ENCODE measurements at regions not wholly inside any gene's neighbourhood (a gene's known extent, or its start where the extent isn't known, plus 50 kb on each side); places are given as distances from the start of the nearest gene placed in this dataset.

DNA sequence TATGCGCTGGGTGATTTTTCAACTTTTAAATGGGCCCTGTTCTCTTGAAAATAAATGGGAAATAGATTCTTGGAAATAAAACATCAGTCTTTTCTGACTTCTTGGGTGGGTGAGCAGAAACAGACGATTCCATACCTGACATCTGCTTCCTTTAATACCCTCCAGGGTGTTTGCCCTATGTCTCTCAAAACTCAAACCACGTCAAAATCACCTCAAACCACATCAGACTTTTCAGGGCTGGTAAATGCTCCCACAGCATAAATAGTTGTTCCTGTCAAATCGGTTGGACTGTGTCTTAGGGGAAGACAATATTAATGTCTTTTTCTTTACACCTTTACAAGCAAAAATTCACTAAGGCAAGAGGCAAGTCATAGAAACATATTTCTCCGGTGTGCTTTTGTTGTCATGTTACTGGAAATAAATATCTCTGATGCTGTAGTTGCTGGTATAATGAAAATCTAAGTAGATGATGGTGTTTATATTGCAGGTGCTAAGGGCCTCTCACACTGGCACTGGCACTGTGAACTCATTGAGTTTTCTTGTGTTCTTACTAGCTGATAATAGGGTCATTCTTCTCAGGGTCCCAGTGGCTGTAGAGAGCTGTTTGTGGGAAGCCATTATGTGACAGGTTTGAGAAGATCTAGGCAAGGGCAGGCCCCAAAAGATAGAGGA is 380.4 kb downstream of the RAPGEF2 start:
- no peak overlapping the region for H3K9ac ChIP-seq (ENCODE audit: low read depth, low read length)
- no peaks in the 10 kb centered on the region for H3K79me2 ChIP-seq (ENCODE audit: insufficient read depth, low read length)
- no peak overlapping the region for H2AFZ ChIP-seq (ENCODE audit: low read depth, low read length)
- TF ChIP-seq, protein P1, sequence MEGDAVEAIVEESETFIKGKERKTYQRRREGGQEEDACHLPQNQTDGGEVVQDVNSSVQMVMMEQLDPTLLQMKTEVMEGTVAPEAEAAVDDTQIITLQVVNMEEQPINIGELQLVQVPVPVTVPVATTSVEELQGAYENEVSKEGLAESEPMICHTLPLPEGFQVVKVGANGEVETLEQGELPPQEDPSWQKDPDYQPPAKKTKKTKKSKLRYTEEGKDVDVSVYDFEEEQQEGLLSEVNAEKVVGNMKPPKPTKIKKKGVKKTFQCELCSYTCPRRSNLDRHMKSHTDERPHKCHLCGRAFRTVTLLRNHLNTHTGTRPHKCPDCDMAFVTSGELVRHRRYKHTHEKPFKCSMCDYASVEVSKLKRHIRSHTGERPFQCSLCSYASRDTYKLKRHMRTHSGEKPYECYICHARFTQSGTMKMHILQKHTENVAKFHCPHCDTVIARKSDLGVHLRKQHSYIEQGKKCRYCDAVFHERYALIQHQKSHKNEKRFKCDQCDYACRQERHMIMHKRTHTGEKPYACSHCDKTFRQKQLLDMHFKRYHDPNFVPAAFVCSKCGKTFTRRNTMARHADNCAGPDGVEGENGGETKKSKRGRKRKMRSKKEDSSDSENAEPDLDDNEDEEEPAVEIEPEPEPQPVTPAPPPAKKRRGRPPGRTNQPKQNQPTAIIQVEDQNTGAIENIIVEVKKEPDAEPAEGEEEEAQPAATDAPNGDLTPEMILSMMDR (IDR thresholded peaks at IDR 0.05; ENCODE audit: borderline replicate concordance, extremely low read depth, low read length, poor library complexity, severe bottlenecking) = no peak
- no peak for TF ChIP-seq EZH2 (IDR thresholded peaks at IDR 0.05; ENCODE audit: borderline replicate concordance, low read depth, low read length, severe bottlenecking)
- no peak overlapping the region for H3K27ac ChIP-seq (ENCODE audit: low read length)
- no peaks in the 10 kb centered on the region for H3K9me3 ChIP-seq (ENCODE audit: insufficient read depth, low read length, severe bottlenecking)
- H3K27me3 ChIP-seq (ENCODE audit: insufficient read depth, low read length, poor library complexity) = no peaks in the 10 kb centered on the region
- no peaks in the 10 kb centered on the region for H3K4me1 ChIP-seq (ENCODE audit: insufficient read depth, low read length)
- no peaks in the 10 kb centered on the region for H3K36me3 ChIP-seq (ENCODE audit: insufficient read depth, low read length)
- ATAC-seq (ENCODE audit: insufficient read depth, low read depth) (peak; percentile 92), DNase-seq (peak; percentile 29)
- no peaks in the 10 kb centered on the region for H4K20me1 ChIP-seq (ENCODE audit: insufficient read depth, low read length)
- no peak overlapping the region for H3K4me3 ChIP-seq (ENCODE audit: low read depth in 1 of 2, low read length in 2 of 2)
- no peak overlapping the region for H3K4me2 ChIP-seq (ENCODE audit: insufficient read depth, low read length)

DNA sequence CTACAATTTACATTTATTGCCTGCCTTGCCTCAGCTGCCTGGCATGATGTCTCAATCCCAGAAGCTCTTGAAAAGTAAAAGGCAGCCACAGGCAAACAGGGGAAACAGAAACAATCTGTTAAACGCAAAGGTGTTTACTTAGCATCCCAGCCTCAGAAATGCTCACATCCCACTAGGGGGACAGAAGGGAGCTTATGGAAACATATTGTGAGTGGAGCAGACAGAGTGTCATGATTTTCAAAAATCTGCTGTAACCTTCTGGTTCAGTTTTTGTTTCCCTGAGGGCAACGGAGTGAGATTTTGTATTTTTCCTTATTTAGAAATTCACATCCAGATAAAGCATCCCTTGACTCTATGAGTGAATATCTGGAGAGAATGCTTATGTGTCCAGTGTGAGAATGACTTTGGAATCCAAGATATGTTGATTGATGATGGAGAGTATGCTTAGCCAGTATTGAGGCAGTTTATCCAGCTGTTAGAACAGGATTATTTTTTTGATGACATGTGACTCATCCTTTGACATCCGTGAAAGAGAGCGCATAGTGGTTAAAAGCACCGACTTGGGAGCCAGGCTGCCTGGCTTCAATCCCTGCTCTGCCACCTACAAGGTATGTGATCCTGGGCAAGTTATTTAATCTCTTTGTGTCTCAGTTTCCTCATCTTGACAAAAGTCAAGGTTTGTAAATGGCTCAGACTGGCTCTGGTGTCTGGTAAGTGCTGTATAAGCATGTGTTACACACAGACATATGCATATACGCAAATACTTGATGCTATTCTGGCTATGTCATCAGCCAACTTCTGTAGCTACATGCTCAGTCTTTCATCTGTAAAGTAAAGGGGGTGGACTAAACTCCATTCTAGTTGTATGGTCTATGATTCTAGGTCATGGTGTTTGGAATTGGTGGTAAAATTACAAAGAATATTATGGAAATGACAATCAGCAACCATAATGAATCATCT is 381.2 kb downstream of the RAPGEF2 start:
- Histone ChIP-seq H4K20me1 (ENCODE audit: insufficient read depth, low read length) (no peaks in the 10 kb centered on the region), H3K9me3 (ENCODE audit: insufficient read depth, low read length, severe bottlenecking) (no peaks in the 10 kb centered on the region), H3K4me2 (ENCODE audit: insufficient read depth, low read length) (no peak overlapping the region), H3K4me1 (ENCODE audit: insufficient read depth, low read length) (no peaks in the 10 kb centered on the region), H3K79me2 (ENCODE audit: insufficient read depth, low read length) (no peaks in the 10 kb centered on the region), H3K27ac (ENCODE audit: low read length) (no peak overlapping the region), H3K9ac (ENCODE audit: low read depth, low read length) (no peak overlapping the region), H3K4me3 (ENCODE audit: low read depth in 1 of 2, low read length in 2 of 2) (no peak overlapping the region), H2AFZ (ENCODE audit: low read depth, low read length) (no peak overlapping the region), H3K36me3 (ENCODE audit: insufficient read depth, low read length) (no peaks in the 10 kb centered on the region), H3K27me3 (ENCODE audit: insufficient read depth, low read length, poor library complexity) (no peaks in the 10 kb centered on the region)
- DNase-seq (no peak), ATAC-seq (ENCODE audit: insufficient read depth, low read depth) (no peak)
- TF ChIP-seq, protein P1 (IDR thresholded peaks at IDR 0.05; ENCODE audit: borderline replicate concordance, extremely low read depth, low read length, poor library complexity, severe bottlenecking) = no peak
- TF ChIP-seq EZH2 (IDR thresholded peaks at IDR 0.05; ENCODE audit: borderline replicate concordance, low read depth, low read length, severe bottlenecking) = no peak

DNA sequence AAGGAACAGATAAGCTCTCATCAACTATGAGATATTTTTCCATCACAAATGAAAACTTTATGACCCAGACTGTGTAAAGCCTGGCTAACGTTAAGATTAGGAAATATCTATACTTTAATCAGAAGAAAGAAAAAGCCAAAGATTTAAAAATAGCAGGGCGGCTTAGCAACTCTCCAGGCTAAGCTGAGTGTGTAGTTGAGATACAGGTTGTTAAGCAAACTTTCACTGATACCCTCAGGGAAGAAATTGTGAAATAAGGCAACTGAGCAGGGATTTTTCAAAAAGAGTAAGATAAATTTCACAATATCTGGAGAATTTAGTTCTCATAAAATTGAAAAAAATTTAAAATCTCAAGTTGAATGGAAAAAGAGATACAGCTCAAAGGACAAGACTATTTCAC is 382.0 kb downstream of the RAPGEF2 start:
- ATAC-seq (ENCODE audit: insufficient read depth, low read depth) = no peak
- no peak overlapping the region for H3K4me3 ChIP-seq (ENCODE audit: low read depth in 1 of 2, low read length in 2 of 2)
- no peak overlapping the region for H3K4me2 ChIP-seq (ENCODE audit: insufficient read depth, low read length)

More for the DNA sequence above, 382.0 kb downstream of the RAPGEF2 start:
- Histone ChIP-seq H3K79me2 (ENCODE audit: insufficient read depth, low read length) (no peaks in the 10 kb centered on the region), H3K4me1 (ENCODE audit: insufficient read depth, low read length) (no peaks in the 10 kb centered on the region), H4K20me1 (ENCODE audit: insufficient read depth, low read length) (no peaks in the 10 kb centered on the region), H3K9ac (ENCODE audit: low read depth, low read length) (no peak overlapping the region), H3K27me3 (ENCODE audit: insufficient read depth, low read length, poor library complexity) (no peaks in the 10 kb centered on the region), H3K36me3 (ENCODE audit: insufficient read depth, low read length) (no peaks in the 10 kb centered on the region), H3K27ac (ENCODE audit: low read length) (no peak overlapping the region), H3K9me3 (ENCODE audit: insufficient read depth, low read length, severe bottlenecking) (no peaks in the 10 kb centered on the region), H2AFZ (ENCODE audit: low read depth, low read length) (no peak overlapping the region)
- TF ChIP-seq, protein P1 (IDR thresholded peaks at IDR 0.05; ENCODE audit: borderline replicate concordance, extremely low read depth, low read length, poor library complexity, severe bottlenecking) = no peak
- TF ChIP-seq EZH2 (IDR thresholded peaks at IDR 0.05; ENCODE audit: borderline replicate concordance, low read depth, low read length, severe bottlenecking) = no peak
- DNase-seq = no peak
